SKM-1 (cell line): ENCODE measurements at regions not wholly inside any gene's neighbourhood (a gene's known extent, or its start where the extent isn't known, plus 50 kb on each side); places are given as distances from the start of the nearest gene placed in this dataset.

Source experiments
- DNase-seq: peaks from one replicate; lab custom pipeline; 2025; ENCODE audit not compliant: unreplicated experiment; lab: John Stamatoyannopoulos, UW

- peak; percentile 8 for DNase-seq
Observed at GRCh38 chr6:14187406-14187805, 69.8 kb downstream of the CD83 start.

GRCh38 chr6:14189074-14189473 lies 71.5 kb downstream of the CD83 start:
- DNase-seq: no peak

- no peak for DNase-seq
Observed at GRCh38 chr6:14190191-14190928, 72.8 kb downstream of the CD83 start.

GRCh38 chr6:14190929-14191224 lies 73.3 kb downstream of the CD83 start:
- no peak for DNase-seq

GRCh38 chr6:14191761-14192160 lies 74.2 kb downstream of the CD83 start:
- DNase-seq: no peak

- DNase-seq: no peak
Observed at GRCh38 chr6:14192216-14192788, 74.7 kb downstream of the CD83 start.

GRCh38 chr6:14193524-14193923 lies 76.0 kb downstream of the CD83 start:
- DNase-seq: no peak

GRCh38 chr6:14194483-14194882 lies 76.9 kb downstream of the CD83 start:
- DNase-seq: no peak

- DNase-seq: no peak
Observed at GRCh38 chr6:14194976-14195375, 77.4 kb downstream of the CD83 start.

GRCh38 chr6:14196026-14196425 lies 78.5 kb downstream of the CD83 start:
- no peak for DNase-seq

- no peak for DNase-seq
Observed at GRCh38 chr6:14197118-14197517, 79.5 kb downstream of the CD83 start.

GRCh38 chr6:14200047-14200446 lies 82.5 kb downstream of the CD83 start:
- DNase-seq: no peak

- DNase-seq: no peak
Observed at GRCh38 chr6:14202947-14203346, 85.4 kb downstream of the CD83 start.

- DNase-seq: no peak
Observed at GRCh38 chr6:14206391-14206790, 88.8 kb downstream of the CD83 start.

- no peak for DNase-seq
Observed at GRCh38 chr6:14207448-14207847, 89.9 kb downstream of the CD83 start.

GRCh38 chr6:14209000-14209399 lies 91.4 kb downstream of the CD83 start:
- DNase-seq: no peak

- no peak for DNase-seq
Observed at GRCh38 chr6:14210077-14210476, 92.5 kb downstream of the CD83 start.

- peak; percentile 74 for DNase-seq
Observed at GRCh38 chr6:14210663-14211561, 93.3 kb downstream of the CD83 start.

GRCh38 chr6:14211562-14211942 lies 94.0 kb downstream of the CD83 start:
- DNase-seq: no peak

- no peak for DNase-seq
Observed at GRCh38 chr6:14212020-14212419, 94.4 kb downstream of the CD83 start.

- DNase-seq: no peak
Observed at GRCh38 chr6:14212632-14213031, 95.1 kb downstream of the CD83 start.
